ENCODE measurements at regions not wholly inside any gene's neighbourhood (a gene's known extent, or its start where the extent isn't known, plus 50 kb on each side); places are given as distances from the start of the nearest gene placed in this dataset.

DNA sequence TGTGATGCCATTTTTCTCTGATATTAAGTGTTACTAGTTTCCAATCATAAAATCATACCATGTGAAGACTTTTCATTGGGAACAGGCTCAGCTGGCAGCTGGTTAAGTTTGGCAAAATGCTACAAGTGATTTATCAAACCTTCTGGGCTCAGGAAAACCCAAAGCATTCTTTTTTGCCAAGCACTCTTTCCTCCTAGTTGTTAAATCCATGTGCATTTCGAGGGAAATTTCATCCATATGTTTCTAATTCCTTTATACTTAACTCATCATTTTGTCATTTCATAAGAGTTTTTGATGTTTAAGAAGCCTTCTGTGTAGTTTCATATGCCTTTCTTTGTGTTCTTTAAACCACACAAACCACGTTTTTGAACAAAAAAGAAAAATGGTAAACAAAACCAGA is 217.6 kb upstream of the PDE10A start:
- TF ChIP-seq, protein P1, sequence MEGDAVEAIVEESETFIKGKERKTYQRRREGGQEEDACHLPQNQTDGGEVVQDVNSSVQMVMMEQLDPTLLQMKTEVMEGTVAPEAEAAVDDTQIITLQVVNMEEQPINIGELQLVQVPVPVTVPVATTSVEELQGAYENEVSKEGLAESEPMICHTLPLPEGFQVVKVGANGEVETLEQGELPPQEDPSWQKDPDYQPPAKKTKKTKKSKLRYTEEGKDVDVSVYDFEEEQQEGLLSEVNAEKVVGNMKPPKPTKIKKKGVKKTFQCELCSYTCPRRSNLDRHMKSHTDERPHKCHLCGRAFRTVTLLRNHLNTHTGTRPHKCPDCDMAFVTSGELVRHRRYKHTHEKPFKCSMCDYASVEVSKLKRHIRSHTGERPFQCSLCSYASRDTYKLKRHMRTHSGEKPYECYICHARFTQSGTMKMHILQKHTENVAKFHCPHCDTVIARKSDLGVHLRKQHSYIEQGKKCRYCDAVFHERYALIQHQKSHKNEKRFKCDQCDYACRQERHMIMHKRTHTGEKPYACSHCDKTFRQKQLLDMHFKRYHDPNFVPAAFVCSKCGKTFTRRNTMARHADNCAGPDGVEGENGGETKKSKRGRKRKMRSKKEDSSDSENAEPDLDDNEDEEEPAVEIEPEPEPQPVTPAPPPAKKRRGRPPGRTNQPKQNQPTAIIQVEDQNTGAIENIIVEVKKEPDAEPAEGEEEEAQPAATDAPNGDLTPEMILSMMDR (tag by site-specific recombination; IDR thresholded peaks at IDR 0.05) = no peak
- TF ChIP-seq SCRT1 (tag by site-specific recombination; IDR thresholded peaks at IDR 0.05; ENCODE audit: borderline replicate concordance) = no peak

Measured in HEK293 (cell line).